H1 (cell line): ENCODE measurements at regions not wholly inside any gene's neighbourhood (a gene's known extent, or its start where the extent isn't known, plus 50 kb on each side); places are given as distances from the start of the nearest gene placed in this dataset.

Source experiments
- CTCF ChIA-PET: fragments of 300-600 bp; sonication (Branson Sonifier 250); formaldehyde crosslinking; loops from one replicate; lab custom pipeline; 2021; ENCODE audit not compliant: partially characterized antibody; lab: Charles Lee
- POLR2A ChIA-PET: fragments of 300-600 bp; sonication (Branson Sonifier 250); formaldehyde crosslinking; loops from one replicate; lab custom pipeline; 2021; ENCODE audit warnings: inconsistent platforms; ENCODE audit not compliant: partially characterized antibody; lab: Charles Lee
- DNase-seq, 2 experiments: peaks; one replicate each; pipeline versions ENCODE4 v3.0.0 to v3.0.0-alpha.2; 2010 to 2022; ENCODE audit warnings: low spot score in 2 of 2, low read depth in 1 of 2, mixed read lengths in 1 of 2
- FAIRE-seq: peaks from 2 replicates; lab custom pipeline; 2011; peaks lifted over from hg19 to GRCh38; lab: Jason Lieb, UNC
- H2AFZ ChIP-seq: 2 replicates; pipeline ENCODE4 v1.8.1; 2012; ENCODE audit warnings: low read length, inconsistent platforms
- H2AK5ac ChIP-seq: 2 replicates; pipeline ENCODE4 v1.6.1; 2013; ENCODE audit warnings: low read depth, low read length
- H2BK120ac ChIP-seq: replicated peaks from 2 replicates; pipeline ENCODE3; 2013; ENCODE audit warnings: low read depth, low read length, inconsistent platforms
- H2BK12ac ChIP-seq: 2 replicates; pipeline ENCODE4 v1.6.1; 2013; ENCODE audit warnings: low read depth, low read length
- H2BK15ac ChIP-seq: 2 replicates; pipeline ENCODE4 v1.6.1; 2013; ENCODE audit warnings: low read length
- H2BK20ac ChIP-seq: 2 replicates; pipeline ENCODE4 v1.6.1; 2013; ENCODE audit warnings: low read length
- H2BK5ac ChIP-seq: 2 replicates; pipeline ENCODE4 v1.6.1; 2013; ENCODE audit warnings: low read depth, low read length
- H3K14ac ChIP-seq: 2 replicates; pipeline ENCODE4 v1.6.1; 2013; ENCODE audit warnings: inconsistent platforms; ENCODE audit not compliant: insufficient read length
- H3K18ac ChIP-seq: 2 replicates; pipeline ENCODE4 v1.6.1; 2013; ENCODE audit warnings: low read length; ENCODE audit errors: extremely low read depth
- H3K23ac ChIP-seq: 2 replicates; pipeline ENCODE4 v1.6.1; 2013; ENCODE audit warnings: inconsistent platforms; ENCODE audit not compliant: insufficient read length
- H3K23me2 ChIP-seq: 2 replicates; pipeline ENCODE4 v1.6.1; 2013; ENCODE audit warnings: low read depth, low read length
- H3K27ac ChIP-seq: 2 replicates; pipeline ENCODE4 v1.6.1; 2011; ENCODE audit warnings: low read depth, low read length, inconsistent platforms
- H3K27me3 ChIP-seq, 4 experiments: replicated peaks in 1 of 4; 1 replicate in 1 of 4; 2 replicates in 3 of 4; pipeline versions ENCODE4 v1.6.1 to v1.8.1; 2011 to 2013; ENCODE audit warnings: low read length in 3 of 4, mild to moderate bottlenecking in 3 of 4, inconsistent platforms in 2 of 4, mixed read lengths in 2 of 4, moderate library complexity in 1 of 4; ENCODE audit not compliant: control insufficient read depth in 3 of 4, insufficient read depth in 3 of 4; ENCODE audit errors: extremely low read depth in 1 of 4
- H3K36me3 ChIP-seq, 4 experiments: 2 replicates each; pipeline versions ENCODE4 v1.6.1 to v1.8.1; 2011 to 2013; ENCODE audit warnings: mild to moderate bottlenecking in 4 of 4, low read length in 3 of 4, moderate library complexity in 2 of 4, control low read depth in 1 of 4, inconsistent platforms in 1 of 4; ENCODE audit not compliant: insufficient read depth in 4 of 4, control insufficient read depth in 2 of 4
- H3K4ac ChIP-seq: replicated peaks from 2 replicates; pipeline ENCODE3; 2013; ENCODE audit warnings: low read length, low read depth, mixed read lengths, inconsistent platforms; ENCODE audit not compliant: insufficient read length
- H3K4me1 ChIP-seq, 4 experiments: replicated peaks in 1 of 4; 1 replicate in 1 of 4; 2 replicates in 3 of 4; pipeline versions ENCODE4 v1.6.1 to v1.8.1; 2011 to 2013; ENCODE audit warnings: low read length in 3 of 4, inconsistent platforms in 2 of 4, mixed read lengths in 1 of 4; ENCODE audit not compliant: insufficient read depth in 4 of 4, control insufficient read depth in 3 of 4
- H3K4me2 ChIP-seq, 2 experiments: 2 replicates each; pipeline versions ENCODE4 v1.6.1 to v1.8.1; 2011 to 2013; ENCODE audit warnings: low read depth in 2 of 2, low read length in 2 of 2, control low read depth in 1 of 2, inconsistent platforms in 1 of 2, mild to moderate bottlenecking in 1 of 2; ENCODE audit not compliant: insufficient read depth in 1 of 2
- H3K4me3 ChIP-seq, 4 experiments: fragments of 200-600, 300-600 bp in 1 of 4; sonication (generic), shearing (Covaris generic), sonication (Bioruptor Twin) in 1 of 4; 2 replicates each; pipeline versions ENCODE4 v1.5.1 to v1.8.1; 2011 to 2016; ENCODE audit warnings: low read length in 4 of 4, low read depth in 3 of 4, control low read depth in 2 of 4, inconsistent platforms in 2 of 4, mild to moderate bottlenecking in 2 of 4, mixed read lengths in 1 of 4, moderate library complexity in 1 of 4; ENCODE audit not compliant: insufficient read depth in 2 of 4; ENCODE audit errors: extremely low read depth in 1 of 4
- H3K56ac ChIP-seq: replicated peaks from 2 replicates; pipeline ENCODE3; 2013; ENCODE audit warnings: low read depth, mild to moderate bottlenecking, mixed read lengths, low read length, inconsistent platforms; ENCODE audit not compliant: insufficient read length
- H3K79me1 ChIP-seq: 2 replicates; pipeline ENCODE4 v1.6.1; 2013; ENCODE audit warnings: low read depth, low read length, control low read depth
- H3K79me2 ChIP-seq, 2 experiments: 2 replicates each; pipeline versions ENCODE4 v1.6.1 to v1.8.1; 2012 to 2013; ENCODE audit warnings: low read length in 2 of 2, mild to moderate bottlenecking in 2 of 2, inconsistent platforms in 1 of 2; ENCODE audit not compliant: insufficient read depth in 2 of 2, control insufficient read depth in 1 of 2
- H3K9ac ChIP-seq, 4 experiments: replicated peaks in 1 of 4; 1 replicate in 1 of 4; 2 replicates in 3 of 4; pipeline versions ENCODE4 v1.6.1 to v1.8.1; 2011 to 2013; ENCODE audit warnings: low read depth in 3 of 4, low read length in 3 of 4, control low read depth in 2 of 4, mild to moderate bottlenecking in 2 of 4, moderate library complexity in 2 of 4, inconsistent platforms in 1 of 4; ENCODE audit errors: extremely low read depth in 1 of 4
- H3K9me3 ChIP-seq, 2 experiments: 2 replicates each; pipeline versions ENCODE4 v1.6.1 to v1.8.1; 2012 to 2013; ENCODE audit warnings: mild to moderate bottlenecking in 2 of 2, moderate library complexity in 2 of 2, control low read depth in 1 of 2, inconsistent platforms in 1 of 2, low read depth in 1 of 2, low read length in 1 of 2, mixed read lengths in 1 of 2; ENCODE audit not compliant: insufficient read depth in 2 of 2
- H4K20me1 ChIP-seq, 2 experiments: replicated peaks in 1 of 2; 2 replicates each; pipeline versions ENCODE3 to v1.8.1; 2011 to 2013; ENCODE audit warnings: inconsistent platforms in 2 of 2, low read length in 2 of 2, mild to moderate bottlenecking in 1 of 2; ENCODE audit not compliant: insufficient read depth in 2 of 2, control insufficient read depth in 1 of 2
- H4K5ac ChIP-seq: 2 replicates; pipeline ENCODE4 v1.6.1; 2013; ENCODE audit warnings: low read length, low read depth, mixed read lengths, inconsistent platforms; ENCODE audit not compliant: insufficient read length
- H4K8ac ChIP-seq: 2 replicates; pipeline ENCODE4 v1.8.0; 2013; ENCODE audit warnings: mild to moderate bottlenecking, moderate library complexity, low read length, inconsistent platforms; ENCODE audit not compliant: insufficient read depth; ENCODE audit errors: extremely low read depth
- H4K91ac ChIP-seq: replicated peaks from 2 replicates; pipeline ENCODE3; 2013; ENCODE audit warnings: low read length, mixed read lengths, inconsistent platforms; ENCODE audit not compliant: insufficient read length
- CTCF ChIP-seq, 3 experiments: IDR thresholded peaks; 1 replicate in 2 of 3; 2 replicates in 1 of 3; pipeline versions ENCODE4 v1.5.1 to v1.6.1; 2011; ENCODE audit warnings: low read length in 3 of 3, mild to moderate bottlenecking in 3 of 3, inconsistent platforms in 2 of 3, low read depth in 1 of 3, moderate library complexity in 1 of 3; ENCODE audit not compliant: insufficient read depth in 1 of 3; ENCODE audit errors: control extremely low read depth in 1 of 3
- EZH2 ChIP-seq: fragments of 200-600 bp; sonication (generic); IDR thresholded peaks from 2 replicates; pipeline ENCODE4 v1.7.1; 2012; ENCODE audit warnings: low read depth, mild to moderate bottlenecking, moderate library complexity, low read length, inconsistent platforms; ENCODE audit not compliant: severe bottlenecking
- HDAC6 ChIP-seq: IDR thresholded peaks from one replicate; pipeline ENCODE4 v1.7.1; 2012; ENCODE audit warnings: low read depth, mild to moderate bottlenecking, inconsistent platforms, low read length, moderate library complexity
- NANOG ChIP-seq: IDR thresholded peaks from 2 replicates; pipeline ENCODE4 v1.6.1; 2011; ENCODE audit warnings: low read length, low read depth, mild to moderate bottlenecking, inconsistent platforms; ENCODE audit not compliant: insufficient read depth, poor library complexity, severe bottlenecking
- RAD21 ChIP-seq, 2 experiments: IDR thresholded peaks in 1 of 2; conservative IDR thresholded peaks in 1 of 2; 2 replicates each; pipeline ENCODE4 v1.6.1; 2011; ENCODE audit warnings: low read depth in 2 of 2, low read length in 2 of 2, improper control_type of control experiment in 1 of 2, inconsistent platforms in 1 of 2, mild to moderate bottlenecking in 1 of 2, moderate library complexity in 1 of 2
- RXRA ChIP-seq: IDR thresholded peaks from 2 replicates; pipeline ENCODE4 v1.6.1; 2011; ENCODE audit warnings: low read depth, mild to moderate bottlenecking, low read length, moderate library complexity; ENCODE audit not compliant: insufficient read depth
- SP1 ChIP-seq: IDR thresholded peaks from 2 replicates; pipeline ENCODE4 v1.6.1; 2011; ENCODE audit warnings: low read depth, low read length
- TAF7 ChIP-seq: optimal IDR thresholded peaks from 2 replicates; pipeline ENCODE3; 2011; ENCODE audit warnings: low read depth, mild to moderate bottlenecking, inconsistent platforms, low read length, moderate library complexity, borderline replicate concordance
- TEAD4 ChIP-seq: IDR thresholded peaks from 2 replicates; pipeline ENCODE4 v1.6.1; 2012; ENCODE audit warnings: low read depth, low read length, inconsistent platforms, mixed read lengths
- WGBS, 2 experiments: shearing (Covaris generic) in 1 of 2; methylation state at CpG; one replicate each; pipeline versions ENCODE4 v1.1.6 to v1.1.7; 2013 to 2015; ENCODE audit warnings: low lambda C conversion rate in 2 of 2, mixed read lengths in 2 of 2, inconsistent platforms in 1 of 2, low coverage in 1 of 2, missing lambda C conversion rate in 1 of 2; ENCODE audit not compliant: insufficient replicate concordance in 2 of 2, insufficient coverage in 1 of 2, insufficient read length in 1 of 2; ENCODE audit errors: extremely low coverage in 1 of 2, missing lambda C conversion rate in 1 of 2; 5-methylcytosine and 5-hydroxymethylcytosine counted together
- TF ChIP-seq, protein P1 (sequence below): IDR thresholded peaks from 2 replicates; pipeline ENCODE4 v1.6.1; 2012; ENCODE audit warnings: low read length, inconsistent platforms

DNA sequence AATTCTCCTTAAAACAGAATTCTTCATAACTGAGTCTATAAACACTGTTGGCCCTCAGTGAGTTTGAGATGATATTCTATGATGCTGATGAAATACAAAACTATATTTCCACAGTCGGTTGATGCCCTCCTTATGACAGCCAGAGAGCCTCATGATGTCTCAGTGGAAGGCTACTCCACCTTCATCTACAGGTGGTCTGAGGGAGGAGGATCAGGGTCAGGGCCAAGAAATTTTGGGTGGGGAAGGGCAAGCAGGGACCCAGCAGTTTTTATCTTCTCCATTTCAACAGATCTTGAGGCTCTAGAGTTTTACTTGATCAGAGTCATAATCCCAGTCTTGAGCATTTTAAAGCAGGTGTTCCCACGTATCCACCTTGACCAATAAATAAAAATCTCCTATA is 90.8 kb downstream of the CCDC71L start:
- WGBS, 2 experiments, result 94% methylated on average over 2 of the region's 2 CpGs; no CpG with 5 or more reads in 1 of the 2 experiments
- H3K4me3 ChIP-seq, result no peak overlapping the region
- CTCF ChIA-PET, result no interaction called here
- TF ChIP-seq NANOG (no peak), CTCF (IDR thresholded peaks at IDR 0.05; ENCODE audit: control extremely low read depth in 1 of 3, insufficient read depth in 1 of 3, low read depth in 1 of 3, low read length in 3 of 3) (no peak), RAD21 (IDR thresholded peaks at IDR 0.05 in 1 of 2, conservative IDR thresholded peaks at IDR 0.05 in 1 of 2; ENCODE audit: low read depth in 2 of 2, low read length in 2 of 2) (no peak), EZH2 (no peak), TAF7 (no peak), RXRA (no peak), TEAD4 (no peak), HDAC6 (no peak), SP1 (no peak)
- TF ChIP-seq, protein P1, sequence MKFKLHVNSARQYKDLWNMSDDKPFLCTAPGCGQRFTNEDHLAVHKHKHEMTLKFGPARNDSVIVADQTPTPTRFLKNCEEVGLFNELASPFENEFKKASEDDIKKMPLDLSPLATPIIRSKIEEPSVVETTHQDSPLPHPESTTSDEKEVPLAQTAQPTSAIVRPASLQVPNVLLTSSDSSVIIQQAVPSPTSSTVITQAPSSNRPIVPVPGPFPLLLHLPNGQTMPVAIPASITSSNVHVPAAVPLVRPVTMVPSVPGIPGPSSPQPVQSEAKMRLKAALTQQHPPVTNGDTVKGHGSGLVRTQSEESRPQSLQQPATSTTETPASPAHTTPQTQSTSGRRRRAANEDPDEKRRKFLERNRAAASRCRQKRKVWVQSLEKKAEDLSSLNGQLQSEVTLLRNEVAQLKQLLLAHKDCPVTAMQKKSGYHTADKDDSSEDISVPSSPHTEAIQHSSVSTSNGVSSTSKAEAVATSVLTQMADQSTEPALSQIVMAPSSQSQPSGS, result no peak

More for the DNA sequence above, 90.8 kb downstream of the CCDC71L start:
- H4K20me1 ChIP-seq, result no peaks in the 10 kb centered on the region
- no peak overlapping the region for H2AK5ac ChIP-seq
- H4K5ac ChIP-seq, result no peak overlapping the region
- H3K79me1 ChIP-seq, result no peaks in the 10 kb centered on the region
- no peak overlapping the region for H3K56ac ChIP-seq
- H3K9ac ChIP-seq, result no peak overlapping the region
- POLR2A ChIA-PET, result no interaction called here
- no peak overlapping the region for H2BK15ac ChIP-seq
- no peaks in the 10 kb centered on the region for H3K23me2 ChIP-seq
- no peak overlapping the region for H4K8ac ChIP-seq
- no peak overlapping the region for H2AFZ ChIP-seq
- no peaks in the 10 kb centered on the region for H3K9me3 ChIP-seq
- no peak overlapping the region for H3K4me2 ChIP-seq
- H3K18ac ChIP-seq, result no peak overlapping the region
- no peaks in the 10 kb centered on the region for H3K27me3 ChIP-seq
- H3K27ac ChIP-seq, result no peak overlapping the region
- DNase-seq (no peak), FAIRE-seq (no peak)
- H3K4me1 ChIP-seq, result peaks cover 0 to 3% (median 0%) of the 10 kb centered on the region in 4 experiments; a peak in 1 of 7 replicates
- H2BK5ac ChIP-seq, result no peak overlapping the region
- H3K36me3 ChIP-seq, result no peaks in the 10 kb centered on the region
- H3K23ac ChIP-seq, result no peak overlapping the region
- no peak overlapping the region for H2BK20ac ChIP-seq
- H3K14ac ChIP-seq, result no peak overlapping the region
- no peak overlapping the region for H4K91ac ChIP-seq
- H3K4ac ChIP-seq, result no peak overlapping the region
- H2BK120ac ChIP-seq, result no peak overlapping the region
- H3K79me2 ChIP-seq, result no peaks in the 10 kb centered on the region
- no peak overlapping the region for H2BK12ac ChIP-seq
